Esophagus squamous epithelium (tissue), 4 donors: ENCODE measurements at regions not wholly inside any gene's neighbourhood (a gene's known extent, or its start where the extent isn't known, plus 50 kb on each side); places are given as distances from the start of the nearest gene placed in this dataset.

ENCODE experiments used
- CTCF ChIP-seq, 6 experiments: fragments of 450-650 bp in 4 of 6; fragments of 200-600 bp in 2 of 6; sonication (generic) in 2 of 6; IDR thresholded peaks; one replicate each; pipeline ENCODE4 v1.5.1; 2016 to 2019; ENCODE audit warnings: antibody characterized with exemption in 6 of 6, mild to moderate bottlenecking in 4 of 6, moderate library complexity in 4 of 6
- POLR2A ChIP-seq, 4 donors: fragments of 450-650 bp; IDR thresholded peaks; one replicate each; pipeline ENCODE4 v1.6.1; 2017; ENCODE audit warnings: antibody characterized with exemption in 4 of 4, mild to moderate bottlenecking in 4 of 4, moderate library complexity in 3 of 4

GRCh38 chr6:40276141-40276540 is 311.0 kb downstream of the LRFN2 start:
- TF ChIP-seq CTCF (IDR thresholded peaks at IDR 0.05) (no peak), POLR2A (IDR thresholded peaks at IDR 0.05) (no peak)
